CD4-positive, alpha-beta T cell (primary cell): ENCODE measurements at regions not wholly inside any gene's neighbourhood (a gene's known extent, or its start where the extent isn't known, plus 50 kb on each side); places are given as distances from the start of the nearest gene placed in this dataset.

Source experiments
- ATAC-seq: fragments of 200-7000 bp; cut with Tn5 transposase; one replicate; pipeline ENCODE4 v1.10.0; 2022; ENCODE audit warnings: mild to moderate bottlenecking; ENCODE audit not compliant: poor library complexity
- CTCF ChIA-PET: fragments of 350-600 bp; sonication (Branson Sonifier 250); formaldehyde crosslinking; loops from one replicate; lab custom pipeline; 2021; ENCODE audit warnings: antibody characterized with exemption, inconsistent platforms; lab: Charles Lee
- POLR2A ChIA-PET: fragments of 350-600 bp; sonication (Branson Sonifier 250); formaldehyde crosslinking; loops from one replicate; lab custom pipeline; 2021; ENCODE audit warnings: antibody characterized with exemption, inconsistent platforms; lab: Charles Lee
- DNase-seq, 14 experiments: peaks; one replicate each; pipeline ENCODE4 v3.0.0-alpha.2; 2013 to 2020; ENCODE audit warnings: mixed read lengths in 2 of 14
- H3K27ac ChIP-seq, 2 donors: one replicate each; pipeline versions ENCODE4 v1.5.1 to v1.7.0; 2013; ENCODE audit warnings: low read length in 2 of 2, low read depth in 1 of 2, mild to moderate bottlenecking in 1 of 2
- H3K27me3 ChIP-seq, 2 experiments: 1 replicate in 1 of 2; 2 replicates in 1 of 2; pipeline versions ENCODE4 v1.6.1 to v1.7.0; 2013; ENCODE audit warnings: low read length in 2 of 2, control low read depth in 1 of 2, mild to moderate bottlenecking in 1 of 2, moderate library complexity in 1 of 2; ENCODE audit not compliant: insufficient read depth in 2 of 2, control insufficient read depth in 1 of 2
- H3K36me3 ChIP-seq: one replicate; pipeline ENCODE4 v1.6.1; 2013; ENCODE audit warnings: low read length, control low read depth; ENCODE audit not compliant: insufficient read depth
- H3K4me1 ChIP-seq: one replicate; pipeline ENCODE4 v1.6.1; 2013; ENCODE audit warnings: low read length, control low read depth; ENCODE audit not compliant: insufficient read depth
- H3K4me3 ChIP-seq: one replicate; pipeline ENCODE4 v1.5.1; 2013; ENCODE audit warnings: mild to moderate bottlenecking, low read length, moderate library complexity
- H3K9me3 ChIP-seq, 2 experiments: 1 replicate in 1 of 2; 2 replicates in 1 of 2; pipeline versions ENCODE4 v1.6.1 to v1.7.0; 2013; ENCODE audit warnings: low read length in 2 of 2, mild to moderate bottlenecking in 2 of 2, control low read depth in 1 of 2, moderate library complexity in 1 of 2; ENCODE audit not compliant: control insufficient read depth in 1 of 2, insufficient read depth in 1 of 2
- H3K27ac Mint-ChIP-seq: one replicate; pipeline ENCODE4 v1.8.0; 2020; ENCODE audit warnings: mixed read lengths
- H3K27me3 Mint-ChIP-seq: one replicate; pipeline ENCODE4 v1.8.0; 2021; ENCODE audit warnings: mixed read lengths
- H3K36me3 Mint-ChIP-seq: one replicate; pipeline ENCODE4 v1.8.0; 2021; ENCODE audit warnings: low read depth, mixed read lengths
- H3K4me1 Mint-ChIP-seq: one replicate; pipeline ENCODE4 v1.8.0; 2021; ENCODE audit warnings: low read depth, mixed read lengths
- H3K4me3 Mint-ChIP-seq: one replicate; pipeline ENCODE4 v1.8.0; 2020; ENCODE audit warnings: mild to moderate bottlenecking, mixed read lengths
- H3K9me3 Mint-ChIP-seq: one replicate; pipeline ENCODE4 v1.8.0; 2020; ENCODE audit warnings: mixed read lengths
- intact Hi-C, 2 experiments: fragments of 100-400 bp; cut with DNase I in 1 of 2; cut with micrococcal nuclease in 1 of 2; formaldehyde crosslinking; loops; one replicate each; pipeline versions ENCODE4 v1.15.1 to v1.9.0; 2023 to 2025; cut with DNase I, micrococcal nuclease
- TF ChIP-seq, protein P1 (sequence below): fragments of 200-600 bp; IDR thresholded peaks from one replicate; pipeline ENCODE4 v1.8.0; 2022; ENCODE audit warnings: antibody characterized with exemption, mild to moderate bottlenecking

DNA sequence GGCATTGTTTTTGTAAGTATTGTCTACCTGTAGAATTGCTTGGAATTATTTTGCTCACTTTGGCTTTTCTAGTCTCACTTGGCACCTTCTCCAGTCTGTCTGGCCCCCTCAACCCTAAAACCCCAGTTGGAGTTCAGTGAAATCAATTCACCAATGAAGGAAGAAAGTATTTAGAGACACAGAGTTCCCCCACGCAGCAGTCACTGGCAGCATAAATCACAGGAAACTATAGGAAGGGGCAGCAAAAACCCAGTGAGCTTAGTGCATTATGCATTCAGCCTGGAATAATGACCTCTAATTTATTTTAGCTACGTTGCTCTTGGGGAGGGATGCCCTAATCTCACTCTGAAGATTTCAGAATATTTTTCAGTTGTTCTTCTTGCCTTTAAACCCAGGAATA, 204.7 kb upstream of the BLID start:
- Histone ChIP-seq H3K4me1 (no peaks in the 10 kb centered on the region), H3K27ac (no peak overlapping the region), H3K4me3 (no peak overlapping the region), H3K27me3 (peaks cover 0 to 2% of the 10 kb centered on the region in 2 experiments), H3K36me3 (no peaks in the 10 kb centered on the region), H3K9me3 (peaks cover 0 to 4% of the 10 kb centered on the region in 2 experiments)
- H3K27ac Mint-ChIP-seq: no peak overlapping the region
- no peak overlapping the region for H3K4me3 Mint-ChIP-seq
- H3K9me3 Mint-ChIP-seq: no peaks in the 10 kb centered on the region
- ATAC-seq (no peak), DNase-seq (no peak)
- no peaks in the 10 kb centered on the region for H3K4me1 Mint-ChIP-seq
- H3K27me3 Mint-ChIP-seq: peaks cover 6% of the 10 kb centered on the region
- H3K36me3 Mint-ChIP-seq: no peaks in the 10 kb centered on the region
- POLR2A ChIA-PET: no interaction called here
- TF ChIP-seq, protein P1, sequence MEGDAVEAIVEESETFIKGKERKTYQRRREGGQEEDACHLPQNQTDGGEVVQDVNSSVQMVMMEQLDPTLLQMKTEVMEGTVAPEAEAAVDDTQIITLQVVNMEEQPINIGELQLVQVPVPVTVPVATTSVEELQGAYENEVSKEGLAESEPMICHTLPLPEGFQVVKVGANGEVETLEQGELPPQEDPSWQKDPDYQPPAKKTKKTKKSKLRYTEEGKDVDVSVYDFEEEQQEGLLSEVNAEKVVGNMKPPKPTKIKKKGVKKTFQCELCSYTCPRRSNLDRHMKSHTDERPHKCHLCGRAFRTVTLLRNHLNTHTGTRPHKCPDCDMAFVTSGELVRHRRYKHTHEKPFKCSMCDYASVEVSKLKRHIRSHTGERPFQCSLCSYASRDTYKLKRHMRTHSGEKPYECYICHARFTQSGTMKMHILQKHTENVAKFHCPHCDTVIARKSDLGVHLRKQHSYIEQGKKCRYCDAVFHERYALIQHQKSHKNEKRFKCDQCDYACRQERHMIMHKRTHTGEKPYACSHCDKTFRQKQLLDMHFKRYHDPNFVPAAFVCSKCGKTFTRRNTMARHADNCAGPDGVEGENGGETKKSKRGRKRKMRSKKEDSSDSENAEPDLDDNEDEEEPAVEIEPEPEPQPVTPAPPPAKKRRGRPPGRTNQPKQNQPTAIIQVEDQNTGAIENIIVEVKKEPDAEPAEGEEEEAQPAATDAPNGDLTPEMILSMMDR: no peak
- CTCF ChIA-PET: no interaction called here
- intact Hi-C loops: no loop called here

DNA sequence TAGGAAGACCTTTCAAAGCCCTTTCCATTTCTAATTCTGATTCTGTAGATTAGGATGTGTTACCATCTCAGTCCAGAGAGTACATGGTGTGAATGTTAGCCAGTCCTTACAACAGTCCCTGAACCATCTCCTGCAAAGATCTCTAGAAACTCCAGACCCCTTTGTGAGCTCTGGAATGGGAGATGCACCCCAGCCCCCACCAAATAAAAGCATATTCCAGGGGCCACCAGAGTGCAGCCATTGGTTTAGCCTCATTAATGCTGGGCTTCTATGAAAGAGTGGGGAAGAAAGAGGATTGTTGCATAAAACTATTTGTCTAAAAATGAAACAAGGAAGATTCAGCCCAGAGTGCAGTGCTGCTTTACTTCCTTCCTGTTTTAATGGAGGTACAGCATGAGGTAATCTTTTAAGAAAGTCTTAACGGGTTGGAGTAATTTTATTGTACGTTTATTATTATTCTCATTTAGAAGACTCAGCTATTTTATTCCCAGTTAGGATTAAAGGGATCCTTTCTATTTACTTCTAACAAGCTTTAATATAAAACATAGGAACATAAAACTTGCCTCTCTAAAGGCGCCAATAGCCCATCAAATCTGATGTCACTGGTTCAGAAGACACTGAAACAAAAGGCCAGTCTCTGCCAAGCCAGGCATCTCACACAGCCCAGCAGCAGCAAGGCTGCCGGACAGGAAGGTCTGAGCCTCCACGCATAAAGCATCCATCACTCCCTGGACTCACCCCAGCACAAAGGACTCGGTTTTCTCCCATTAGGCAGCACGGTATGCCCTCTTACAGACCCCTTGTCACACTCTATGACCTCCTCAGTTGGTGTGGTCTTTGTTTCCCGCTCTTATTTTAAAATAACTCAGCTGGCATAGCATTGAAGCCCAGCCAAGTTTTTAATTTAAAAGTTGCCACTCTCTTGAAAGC, 203.9 kb upstream of the BLID start:
- Histone ChIP-seq H3K27me3 (peaks cover 0 to 2% of the 10 kb centered on the region in 2 experiments), H3K9me3 (peaks cover 0 to 4% of the 10 kb centered on the region in 2 experiments), H3K4me1 (no peaks in the 10 kb centered on the region), H3K36me3 (no peaks in the 10 kb centered on the region), H3K4me3 (no peak overlapping the region), H3K27ac (no peak overlapping the region)
- intact Hi-C loops: no loop called here
- CTCF ChIA-PET: no interaction called here
- Mint-ChIP-seq H3K27ac (no peak overlapping the region), H3K27me3 (peaks cover 6% of the 10 kb centered on the region), H3K4me1 (no peaks in the 10 kb centered on the region), H3K9me3 (no peaks in the 10 kb centered on the region), H3K4me3 (no peak overlapping the region), H3K36me3 (no peaks in the 10 kb centered on the region)
- POLR2A ChIA-PET: interaction anchor here (0.6 kb wide), 1 partner anchor 21 kb away, joined by 4 read pairs; no protein-coding TSS in a partner anchor
- no peak for ATAC-seq
- TF ChIP-seq, protein P1: no peak
- DNase-seq: no peak

DNA sequence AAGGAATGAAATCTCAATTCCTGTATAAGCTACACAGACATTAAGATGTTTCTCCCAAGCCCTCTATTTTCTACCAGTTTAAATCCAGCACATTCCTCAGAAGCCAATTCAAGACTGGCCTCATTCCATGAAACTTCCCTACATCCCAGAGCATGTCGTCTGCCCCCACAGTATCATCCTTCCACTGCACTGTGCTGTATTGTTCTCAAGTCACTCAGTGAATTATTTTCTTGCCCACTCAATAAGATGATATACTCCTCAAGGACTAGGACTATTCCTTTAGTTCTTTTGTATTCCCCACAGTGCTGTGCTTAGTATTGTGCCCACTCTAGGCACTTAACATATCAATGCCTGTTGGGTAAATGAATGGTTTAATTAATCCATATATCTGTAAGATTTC, 203.1 kb upstream of the BLID start:
- ChIA-PET CTCF (no interaction called here), POLR2A (no interaction called here)
- H3K36me3 ChIP-seq: no peaks in the 10 kb centered on the region
- peaks cover 0 to 2% of the 10 kb centered on the region in 2 experiments for H3K27me3 ChIP-seq
- H3K9me3 ChIP-seq: peaks cover 0 to 4% of the 10 kb centered on the region in 2 experiments
- DNase-seq (no peak), ATAC-seq (no peak)
- intact Hi-C loops: no loop called here
- TF ChIP-seq, protein P1: no peak
- no peaks in the 10 kb centered on the region for H3K4me1 Mint-ChIP-seq
- no peak overlapping the region for H3K4me3 Mint-ChIP-seq
- H3K27ac ChIP-seq: no peak overlapping the region
- H3K36me3 Mint-ChIP-seq: no peaks in the 10 kb centered on the region
- H3K27ac Mint-ChIP-seq: no peak overlapping the region
- no peaks in the 10 kb centered on the region for H3K4me1 ChIP-seq
- H3K9me3 Mint-ChIP-seq: no peaks in the 10 kb centered on the region
- peaks cover 6% of the 10 kb centered on the region for H3K27me3 Mint-ChIP-seq
- H3K4me3 ChIP-seq: no peak overlapping the region
